ENCODE measurements at regions not wholly inside any gene's neighbourhood (a gene's known extent, or its start where the extent isn't known, plus 50 kb on each side); places are given as distances from the start of the nearest gene placed in this dataset.

DNA sequence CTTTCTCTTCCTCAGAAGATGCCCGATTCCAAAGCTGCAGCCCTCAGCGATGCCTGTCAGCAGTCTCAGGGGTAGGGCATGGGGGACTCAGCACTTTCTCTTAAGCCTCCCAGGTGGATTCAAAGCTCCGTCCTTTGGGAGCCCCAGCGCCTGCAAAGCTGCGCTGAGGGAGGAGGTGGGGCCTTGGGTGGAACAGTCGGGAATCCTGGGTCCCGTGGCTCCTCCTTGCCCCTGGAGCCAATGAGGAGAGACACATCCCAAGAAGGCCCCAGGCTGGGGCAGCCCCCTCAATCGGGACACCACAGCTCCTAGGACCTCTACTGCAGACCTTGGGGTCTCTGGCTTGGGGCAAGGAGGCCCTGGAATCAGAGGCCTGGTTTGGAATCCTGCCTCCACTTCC is 227.5 kb upstream of the IGF1R start (continued):
- TF ChIP-seq JUN (CRISPR knock-in tag; IDR thresholded peaks at IDR 0.05) (no peak), ZBTB21 (CRISPR knock-in tag; IDR thresholded peaks at IDR 0.05; ENCODE audit: borderline replicate concordance) (no peak)

DNA sequence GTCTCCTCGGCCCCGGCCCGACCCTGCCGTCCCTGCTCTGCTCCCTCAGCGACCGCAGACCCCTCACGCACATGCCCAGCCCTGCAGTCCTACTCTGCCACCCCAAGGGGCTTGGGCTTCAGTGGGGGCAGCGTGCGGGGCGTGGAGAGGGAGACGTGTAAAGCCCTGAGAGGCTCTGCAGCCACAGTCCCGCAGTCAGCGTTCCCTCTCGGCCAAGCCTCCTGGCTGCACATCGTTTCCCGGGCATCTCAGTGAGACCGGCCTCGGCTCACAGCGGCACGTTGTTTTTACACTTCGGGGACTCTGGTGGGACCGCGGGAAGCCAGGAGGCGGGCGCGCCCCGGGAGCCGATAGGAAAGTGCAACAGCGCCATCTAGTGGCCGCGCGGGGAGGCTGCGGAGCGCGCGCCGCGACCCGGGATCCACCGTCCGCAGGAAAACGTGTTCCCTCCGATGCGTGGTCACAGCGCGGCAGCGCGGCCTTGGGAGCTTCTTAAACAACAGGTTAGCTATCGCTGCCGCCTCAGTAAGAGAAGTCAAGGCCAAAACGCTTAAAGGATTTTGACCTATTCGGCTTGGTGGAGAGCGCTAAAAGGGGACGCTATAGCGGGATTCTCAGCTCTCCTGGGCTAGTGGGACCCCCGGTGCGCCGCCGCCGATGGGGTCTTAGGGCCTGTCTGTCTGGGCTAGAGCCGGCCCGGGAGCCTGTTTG is 226.8 kb upstream of the IGF1R start:
- DNase-seq (ENCODE audit: low spot score) (peak; percentile 89), ATAC-seq (peak; percentile 78)
- peaks cover 45% of the 10 kb centered on the region for H3K27me3 Mint-ChIP-seq (ENCODE audit: low read depth)
- POLR2A ChIA-PET: no interaction called here
- no peak overlapping the region for H3K27ac Mint-ChIP-seq
- CTCF ChIA-PET: interaction anchor here (0.5 to 5.6 kb wide), 21 partner anchors 9 to 518 kb away, joined by 3 to 93 read pairs (median 3); no protein-coding TSS in a partner anchor
- H3K4me1 Mint-ChIP-seq: peaks cover 11% of the 10 kb centered on the region
- H3K4me3 Mint-ChIP-seq: peak overlapping the region; percentile 60
- no peaks in the 10 kb centered on the region for H3K9me3 Mint-ChIP-seq
- no peaks in the 10 kb centered on the region for H3K36me3 Mint-ChIP-seq
- TF ChIP-seq, protein P1, sequence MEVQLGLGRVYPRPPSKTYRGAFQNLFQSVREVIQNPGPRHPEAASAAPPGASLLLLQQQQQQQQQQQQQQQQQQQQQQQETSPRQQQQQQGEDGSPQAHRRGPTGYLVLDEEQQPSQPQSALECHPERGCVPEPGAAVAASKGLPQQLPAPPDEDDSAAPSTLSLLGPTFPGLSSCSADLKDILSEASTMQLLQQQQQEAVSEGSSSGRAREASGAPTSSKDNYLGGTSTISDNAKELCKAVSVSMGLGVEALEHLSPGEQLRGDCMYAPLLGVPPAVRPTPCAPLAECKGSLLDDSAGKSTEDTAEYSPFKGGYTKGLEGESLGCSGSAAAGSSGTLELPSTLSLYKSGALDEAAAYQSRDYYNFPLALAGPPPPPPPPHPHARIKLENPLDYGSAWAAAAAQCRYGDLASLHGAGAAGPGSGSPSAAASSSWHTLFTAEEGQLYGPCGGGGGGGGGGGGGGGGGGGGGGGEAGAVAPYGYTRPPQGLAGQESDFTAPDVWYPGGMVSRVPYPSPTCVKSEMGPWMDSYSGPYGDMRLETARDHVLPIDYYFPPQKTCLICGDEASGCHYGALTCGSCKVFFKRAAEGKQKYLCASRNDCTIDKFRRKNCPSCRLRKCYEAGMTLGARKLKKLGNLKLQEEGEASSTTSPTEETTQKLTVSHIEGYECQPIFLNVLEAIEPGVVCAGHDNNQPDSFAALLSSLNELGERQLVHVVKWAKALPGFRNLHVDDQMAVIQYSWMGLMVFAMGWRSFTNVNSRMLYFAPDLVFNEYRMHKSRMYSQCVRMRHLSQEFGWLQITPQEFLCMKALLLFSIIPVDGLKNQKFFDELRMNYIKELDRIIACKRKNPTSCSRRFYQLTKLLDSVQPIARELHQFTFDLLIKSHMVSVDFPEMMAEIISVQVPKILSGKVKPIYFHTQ (CRISPR knock-in tag; IDR thresholded peaks at IDR 0.05): no peak
- TF ChIP-seq, protein P2, sequence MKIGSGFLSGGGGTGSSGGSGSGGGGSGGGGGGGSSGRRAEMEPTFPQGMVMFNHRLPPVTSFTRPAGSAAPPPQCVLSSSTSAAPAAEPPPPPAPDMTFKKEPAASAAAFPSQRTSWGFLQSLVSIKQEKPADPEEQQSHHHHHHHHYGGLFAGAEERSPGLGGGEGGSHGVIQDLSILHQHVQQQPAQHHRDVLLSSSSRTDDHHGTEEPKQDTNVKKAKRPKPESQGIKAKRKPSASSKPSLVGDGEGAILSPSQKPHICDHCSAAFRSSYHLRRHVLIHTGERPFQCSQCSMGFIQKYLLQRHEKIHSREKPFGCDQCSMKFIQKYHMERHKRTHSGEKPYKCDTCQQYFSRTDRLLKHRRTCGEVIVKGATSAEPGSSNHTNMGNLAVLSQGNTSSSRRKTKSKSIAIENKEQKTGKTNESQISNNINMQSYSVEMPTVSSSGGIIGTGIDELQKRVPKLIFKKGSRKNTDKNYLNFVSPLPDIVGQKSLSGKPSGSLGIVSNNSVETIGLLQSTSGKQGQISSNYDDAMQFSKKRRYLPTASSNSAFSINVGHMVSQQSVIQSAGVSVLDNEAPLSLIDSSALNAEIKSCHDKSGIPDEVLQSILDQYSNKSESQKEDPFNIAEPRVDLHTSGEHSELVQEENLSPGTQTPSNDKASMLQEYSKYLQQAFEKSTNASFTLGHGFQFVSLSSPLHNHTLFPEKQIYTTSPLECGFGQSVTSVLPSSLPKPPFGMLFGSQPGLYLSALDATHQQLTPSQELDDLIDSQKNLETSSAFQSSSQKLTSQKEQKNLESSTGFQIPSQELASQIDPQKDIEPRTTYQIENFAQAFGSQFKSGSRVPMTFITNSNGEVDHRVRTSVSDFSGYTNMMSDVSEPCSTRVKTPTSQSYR (CRISPR knock-in tag; IDR thresholded peaks at IDR 0.05): no peak; the same call in 1 of the 2 replicates
- no peak for TF ChIP-seq GTF2I (CRISPR knock-in tag; conservative IDR thresholded peaks at IDR 0.05)
- TF ChIP-seq PRRX2 (CRISPR knock-in tag; IDR thresholded peaks at IDR 0.05): no peak
- TF ChIP-seq, protein P3, sequence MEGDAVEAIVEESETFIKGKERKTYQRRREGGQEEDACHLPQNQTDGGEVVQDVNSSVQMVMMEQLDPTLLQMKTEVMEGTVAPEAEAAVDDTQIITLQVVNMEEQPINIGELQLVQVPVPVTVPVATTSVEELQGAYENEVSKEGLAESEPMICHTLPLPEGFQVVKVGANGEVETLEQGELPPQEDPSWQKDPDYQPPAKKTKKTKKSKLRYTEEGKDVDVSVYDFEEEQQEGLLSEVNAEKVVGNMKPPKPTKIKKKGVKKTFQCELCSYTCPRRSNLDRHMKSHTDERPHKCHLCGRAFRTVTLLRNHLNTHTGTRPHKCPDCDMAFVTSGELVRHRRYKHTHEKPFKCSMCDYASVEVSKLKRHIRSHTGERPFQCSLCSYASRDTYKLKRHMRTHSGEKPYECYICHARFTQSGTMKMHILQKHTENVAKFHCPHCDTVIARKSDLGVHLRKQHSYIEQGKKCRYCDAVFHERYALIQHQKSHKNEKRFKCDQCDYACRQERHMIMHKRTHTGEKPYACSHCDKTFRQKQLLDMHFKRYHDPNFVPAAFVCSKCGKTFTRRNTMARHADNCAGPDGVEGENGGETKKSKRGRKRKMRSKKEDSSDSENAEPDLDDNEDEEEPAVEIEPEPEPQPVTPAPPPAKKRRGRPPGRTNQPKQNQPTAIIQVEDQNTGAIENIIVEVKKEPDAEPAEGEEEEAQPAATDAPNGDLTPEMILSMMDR (IDR thresholded peaks at IDR 0.05): peak; percentile 99
- TF ChIP-seq, protein P4, sequence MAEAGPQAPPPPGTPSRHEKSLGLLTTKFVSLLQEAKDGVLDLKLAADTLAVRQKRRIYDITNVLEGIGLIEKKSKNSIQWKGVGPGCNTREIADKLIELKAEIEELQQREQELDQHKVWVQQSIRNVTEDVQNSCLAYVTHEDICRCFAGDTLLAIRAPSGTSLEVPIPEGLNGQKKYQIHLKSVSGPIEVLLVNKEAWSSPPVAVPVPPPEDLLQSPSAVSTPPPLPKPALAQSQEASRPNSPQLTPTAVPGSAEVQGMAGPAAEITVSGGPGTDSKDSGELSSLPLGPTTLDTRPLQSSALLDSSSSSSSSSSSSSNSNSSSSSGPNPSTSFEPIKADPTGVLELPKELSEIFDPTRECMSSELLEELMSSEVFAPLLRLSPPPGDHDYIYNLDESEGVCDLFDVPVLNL (CRISPR knock-in tag; IDR thresholded peaks at IDR 0.05; ENCODE audit: borderline replicate concordance, low read depth): 0 out of 2 replicates have a peak, but pooled peaks have one; percentile 45
- TF ChIP-seq, protein P5, sequence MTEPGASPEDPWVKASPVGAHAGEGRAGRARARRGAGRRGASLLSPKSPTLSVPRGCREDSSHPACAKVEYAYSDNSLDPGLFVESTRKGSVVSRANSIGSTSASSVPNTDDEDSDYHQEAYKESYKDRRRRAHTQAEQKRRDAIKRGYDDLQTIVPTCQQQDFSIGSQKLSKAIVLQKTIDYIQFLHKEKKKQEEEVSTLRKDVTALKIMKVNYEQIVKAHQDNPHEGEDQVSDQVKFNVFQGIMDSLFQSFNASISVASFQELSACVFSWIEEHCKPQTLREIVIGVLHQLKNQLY (CRISPR knock-in tag; IDR thresholded peaks at IDR 0.05): peak; percentile 60; the same call in 1 of the 2 replicates
- TF ChIP-seq, protein P6, sequence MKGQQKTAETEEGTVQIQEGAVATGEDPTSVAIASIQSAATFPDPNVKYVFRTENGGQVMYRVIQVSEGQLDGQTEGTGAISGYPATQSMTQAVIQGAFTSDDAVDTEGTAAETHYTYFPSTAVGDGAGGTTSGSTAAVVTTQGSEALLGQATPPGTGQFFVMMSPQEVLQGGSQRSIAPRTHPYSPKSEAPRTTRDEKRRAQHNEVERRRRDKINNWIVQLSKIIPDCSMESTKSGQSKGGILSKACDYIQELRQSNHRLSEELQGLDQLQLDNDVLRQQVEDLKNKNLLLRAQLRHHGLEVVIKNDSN (CRISPR knock-in tag; IDR thresholded peaks at IDR 0.05): peak; percentile 52; the same call in 1 of the 2 replicates
- peak; percentile 92; the same call in 1 of the 2 replicates for TF ChIP-seq ELF4 (CRISPR knock-in tag; IDR thresholded peaks at IDR 0.05; ENCODE audit: low read depth)
- no peak for TF ChIP-seq IRF2 (CRISPR knock-in tag; IDR thresholded peaks at IDR 0.05; ENCODE audit: borderline replicate concordance, low read depth)
- peak; percentile 61; the same call in 1 of the 2 replicates for TF ChIP-seq ZNF263 (CRISPR knock-in tag; IDR thresholded peaks at IDR 0.05; ENCODE audit: low read depth)
- TF ChIP-seq, protein P7, sequence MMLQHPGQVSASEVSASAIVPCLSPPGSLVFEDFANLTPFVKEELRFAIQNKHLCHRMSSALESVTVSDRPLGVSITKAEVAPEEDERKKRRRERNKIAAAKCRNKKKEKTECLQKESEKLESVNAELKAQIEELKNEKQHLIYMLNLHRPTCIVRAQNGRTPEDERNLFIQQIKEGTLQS (CRISPR knock-in tag; conservative IDR thresholded peaks at IDR 0.05): no peak
- TF ChIP-seq FOXJ3 (CRISPR knock-in tag; IDR thresholded peaks at IDR 0.05; ENCODE audit: borderline replicate concordance): peak; percentile 49; the same call in 1 of the 2 replicates
- TF ChIP-seq ZNF138 (CRISPR knock-in tag; conservative IDR thresholded peaks at IDR 0.05): peak; percentile 96
- peak; percentile 90 for TF ChIP-seq NFE2L1 (CRISPR knock-in tag; IDR thresholded peaks at IDR 0.05)
- TF ChIP-seq SOX15 (CRISPR knock-in tag; IDR thresholded peaks at IDR 0.05): no peak
- TF ChIP-seq ZNF317 (CRISPR knock-in tag; IDR thresholded peaks at IDR 0.05; ENCODE audit: borderline replicate concordance, low read depth): peak; percentile 59; the same call in 1 of the 2 replicates
- TF ChIP-seq, protein P8, sequence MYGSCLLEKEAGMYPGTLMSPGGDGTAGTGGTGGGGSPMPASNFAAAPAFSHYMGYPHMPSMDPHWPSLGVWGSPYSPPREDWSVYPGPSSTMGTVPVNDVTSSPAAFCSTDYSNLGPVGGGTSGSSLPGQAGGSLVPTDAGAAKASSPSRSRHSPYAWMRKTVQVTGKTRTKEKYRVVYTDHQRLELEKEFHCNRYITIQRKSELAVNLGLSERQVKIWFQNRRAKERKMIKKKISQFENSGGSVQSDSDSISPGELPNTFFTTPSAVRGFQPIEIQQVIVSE (CRISPR knock-in tag; IDR thresholded peaks at IDR 0.05; ENCODE audit: borderline replicate concordance): no peak
- peak; percentile 81; the same call in 1 of the 2 replicates for TF ChIP-seq CREM (CRISPR knock-in tag; IDR thresholded peaks at IDR 0.05)

Measured in WTC11 (cell line).